Thymus (tissue), 11 donors: ENCODE measurements at regions not wholly inside any gene's neighbourhood (a gene's known extent, or its start where the extent isn't known, plus 50 kb on each side); places are given as distances from the start of the nearest gene placed in this dataset.
"Not testable (repeated sequence)": the region's sequence is repeated elsewhere in the genome, so short reads cannot be mapped to it uniquely, and the experiment has no call there.

Source experiments
- DNase-seq, 9 donors: peaks; one replicate each; pipeline ENCODE4 v3.0.0-alpha.2; 2013; ENCODE audit warnings: low spot score in 9 of 9, low read depth in 6 of 9, missing footprints in 1 of 9
- H3K27ac ChIP-seq, 2 donors: one replicate each; pipeline ENCODE4 v1.5.1; 2013; ENCODE audit warnings: control low read depth in 1 of 2, low read depth in 1 of 2, low read length in 1 of 2, mild to moderate bottlenecking in 1 of 2, moderate library complexity in 1 of 2
- H3K27me3 ChIP-seq, 2 donors: one replicate each; pipeline ENCODE4 v1.5.1; 2013; ENCODE audit warnings: low read length in 1 of 2; ENCODE audit not compliant: control insufficient read depth in 2 of 2, insufficient read depth in 1 of 2
- H3K36me3 ChIP-seq, 2 donors: one replicate each; pipeline ENCODE4 v1.5.1; 2013; ENCODE audit warnings: low read length in 1 of 2, mild to moderate bottlenecking in 1 of 2, moderate library complexity in 1 of 2; ENCODE audit not compliant: control insufficient read depth in 2 of 2, insufficient read depth in 2 of 2
- H3K4me1 ChIP-seq, 2 donors: one replicate each; pipeline ENCODE4 v1.5.1; 2013; ENCODE audit warnings: low read length in 2 of 2; ENCODE audit not compliant: control insufficient read depth in 2 of 2, insufficient read depth in 2 of 2
- H3K4me3 ChIP-seq, 2 donors: one replicate each; pipeline ENCODE4 v1.5.1; 2013; ENCODE audit warnings: low read length in 2 of 2, control low read depth in 1 of 2, mild to moderate bottlenecking in 1 of 2
- H3K9me3 ChIP-seq, 2 donors: one replicate each; pipeline ENCODE4 v1.5.1; 2013; ENCODE audit warnings: low read length in 1 of 2, mild to moderate bottlenecking in 1 of 2; ENCODE audit not compliant: control insufficient read depth in 2 of 2, insufficient read depth in 1 of 2
- WGBS: extraction: QIAGEN DNeasy Blood & Tissue Kit; methylation state at CpG from one replicate; pipeline ENCODE4 v1.1.7; 2013; 5-methylcytosine and 5-hydroxymethylcytosine counted together
- donor health status: healthy.

DNA sequence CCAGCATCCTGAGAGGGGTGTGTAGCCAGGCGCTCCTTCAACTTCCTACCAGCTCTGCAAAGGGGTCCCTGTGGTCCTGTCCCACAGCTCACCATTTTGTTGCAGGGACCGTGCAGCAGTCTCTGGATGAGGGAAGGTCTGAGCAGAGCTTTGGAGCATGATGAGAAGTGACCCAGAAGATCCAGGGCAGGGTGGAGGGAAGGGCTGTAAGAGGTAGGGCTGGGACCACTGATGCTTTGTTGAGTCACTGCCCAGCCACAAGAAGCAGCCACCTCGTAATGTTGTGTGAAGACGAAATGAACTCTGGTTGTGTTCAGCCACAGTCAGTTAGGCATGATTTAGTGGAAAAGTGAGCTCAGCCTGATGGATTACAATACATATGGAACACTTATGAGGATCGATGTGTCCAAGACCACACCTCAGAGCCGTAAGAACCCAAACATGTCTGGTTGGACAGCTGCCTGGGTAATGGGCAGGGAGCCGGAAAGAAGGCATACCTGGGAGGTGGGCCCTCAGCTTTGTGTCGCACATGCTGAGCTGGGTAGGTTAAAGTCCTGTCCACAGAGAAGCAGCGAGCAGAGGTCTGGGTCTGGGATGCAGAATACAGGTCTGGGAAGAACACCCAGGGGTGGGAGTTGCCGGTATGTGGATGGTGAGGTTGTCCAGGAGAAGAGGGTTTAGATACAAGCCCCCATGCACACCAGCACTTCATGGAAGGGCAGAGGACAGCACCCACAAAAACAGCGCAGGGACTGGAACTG, 250.1 kb downstream of the GADD45G start:
- Histone ChIP-seq H3K27me3 (peaks cover 0 to 5% of the 10 kb centered on the region in 2 donors), H3K36me3 (no peaks in the 10 kb centered on the region), H3K4me1 (no peaks in the 10 kb centered on the region), H3K4me3 (no peak overlapping the region), H3K9me3 (no peaks in the 10 kb centered on the region), H3K27ac (no peak overlapping the region)
- WGBS, result 97% methylated on average over 11 of the region's 11 CpGs
- no peak for DNase-seq

GRCh38 chr9:89856296-89856695, 251.5 kb downstream of the GADD45G start:
- DNase-seq, H3K27ac ChIP-seq, H3K4me3 ChIP-seq, H3K9me3 ChIP-seq, H3K36me3 ChIP-seq, H3K27me3 ChIP-seq, H3K4me1 ChIP-seq: not testable (repeated sequence)
- 96% methylated on average over 5 of the region's 5 CpGs for WGBS

GRCh38 chr9:89856950-89857349, 252.1 kb downstream of the GADD45G start:
- not testable (repeated sequence) for H3K36me3 ChIP-seq, DNase-seq, H3K9me3 ChIP-seq, H3K4me3 ChIP-seq, H3K27ac ChIP-seq, H3K4me1 ChIP-seq, H3K27me3 ChIP-seq

DNA sequence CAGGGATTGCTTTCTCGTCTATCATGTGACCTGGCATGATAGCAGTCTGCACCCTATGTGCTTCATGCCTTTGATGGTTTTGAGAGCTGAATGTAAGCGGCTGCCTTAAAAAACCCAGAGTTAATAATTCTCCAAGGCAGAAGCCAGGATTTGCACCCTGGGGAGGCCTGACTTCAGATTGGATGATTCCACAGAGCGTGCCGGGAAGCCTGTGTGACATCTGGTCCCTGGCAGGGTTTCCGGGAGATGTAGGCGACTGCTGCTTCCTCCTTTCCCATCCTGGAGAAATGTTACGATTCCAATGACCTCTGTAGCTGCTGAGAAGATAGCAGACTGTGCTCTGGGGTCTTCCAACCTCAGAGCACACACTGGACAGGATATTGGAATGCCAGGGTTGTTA, 255.0 kb downstream of the GADD45G start:
- H3K4me1 ChIP-seq, DNase-seq, H3K36me3 ChIP-seq, H3K27ac ChIP-seq, H3K27me3 ChIP-seq, H3K9me3 ChIP-seq, H3K4me3 ChIP-seq: not testable (repeated sequence)
- WGBS, result 94% methylated on average over 7 of the region's 7 CpGs

GRCh38 chr9:89861371-89861770, 256.6 kb downstream of the GADD45G start:
- DNase-seq, H3K27ac ChIP-seq: not testable (repeated sequence)
- 89% methylated on average over 5 of the region's 5 CpGs for WGBS

GRCh38 chr9:89862316-89862715, 257.5 kb downstream of the GADD45G start:
- Histone ChIP-seq H3K9me3 (no peaks in the 10 kb centered on the region), H3K4me3 (no peak overlapping the region), H3K4me1 (no peaks in the 10 kb centered on the region), H3K36me3 (no peaks in the 10 kb centered on the region), H3K27ac (no peak overlapping the region), H3K27me3 (peaks cover 0 to 3% of the 10 kb centered on the region in 2 donors)
- no peak for DNase-seq
- WGBS, result 66% methylated on average over 4 of the region's 4 CpGs

More at GRCh38 chr9:89861371-89861770, 256.6 kb downstream of the GADD45G start:
- not testable (repeated sequence) for H3K4me3 ChIP-seq, H3K36me3 ChIP-seq, H3K27me3 ChIP-seq, H3K4me1 ChIP-seq, H3K9me3 ChIP-seq

- Histone ChIP-seq H3K27me3 (peaks cover 0 to 3% of the 10 kb centered on the region in 2 donors), H3K9me3 (no peaks in the 10 kb centered on the region), H3K4me1 (no peaks in the 10 kb centered on the region), H3K27ac (no peak overlapping the region), H3K36me3 (no peaks in the 10 kb centered on the region), H3K4me3 (no peak overlapping the region)
- DNase-seq, result no peak
- WGBS, result 75% methylated on average over 8 of the region's 8 CpGs
Measured at GRCh38 chr9:89863141-89863540, 258.3 kb downstream of the GADD45G start.

DNA sequence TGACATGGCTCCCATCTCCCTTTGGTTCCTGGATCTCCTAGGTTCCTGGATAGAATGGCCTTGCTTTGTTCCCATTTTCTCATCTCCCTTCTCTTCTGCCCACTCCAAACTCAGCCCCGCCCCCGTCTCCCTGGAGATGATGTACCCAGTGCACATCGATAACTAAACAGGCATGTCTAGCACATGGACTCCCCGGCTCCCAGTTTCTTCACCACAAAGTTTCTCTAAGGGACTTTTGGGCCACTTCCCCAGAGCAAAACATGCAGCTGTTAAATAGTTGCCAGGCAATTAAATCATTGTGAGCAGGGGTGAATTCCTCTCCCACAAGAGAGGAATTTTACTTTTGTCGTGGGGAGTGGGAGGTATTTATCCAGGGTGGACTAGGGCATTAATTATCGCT, 259.0 kb downstream of the GADD45G start:
- Histone ChIP-seq H3K27ac (no peak overlapping the region), H3K36me3 (no peaks in the 10 kb centered on the region), H3K9me3 (no peaks in the 10 kb centered on the region), H3K4me1 (no peaks in the 10 kb centered on the region), H3K4me3 (no peak overlapping the region), H3K27me3 (peaks cover 0 to 3% of the 10 kb centered on the region in 2 donors)
- DNase-seq, result no peak
- 95% methylated on average over 6 of the region's 6 CpGs for WGBS

DNA sequence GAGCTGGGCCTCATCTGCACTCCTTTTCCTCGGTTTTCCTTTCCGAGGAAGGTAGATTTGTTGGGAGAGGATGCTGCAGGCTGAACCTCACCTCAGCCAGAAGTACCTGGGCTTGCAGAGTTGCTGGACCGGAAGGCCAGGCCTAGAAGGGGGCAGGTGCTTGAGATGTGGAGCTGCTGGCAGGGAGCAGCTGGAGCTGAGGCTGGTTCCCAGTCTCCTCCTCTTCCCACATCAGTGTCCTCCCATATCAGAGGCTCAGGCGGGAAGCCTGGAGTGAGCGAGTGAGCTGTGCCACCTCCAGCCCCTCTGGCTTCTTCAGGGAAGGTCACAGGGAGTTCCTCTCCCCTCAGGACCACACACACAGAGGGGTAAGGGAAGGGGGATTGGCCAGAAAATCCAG, 259.4 kb downstream of the GADD45G start:
- WGBS, result 99% methylated on average over 5 of the region's 5 CpGs
- no peak overlapping the region for H3K27ac ChIP-seq
- H3K9me3 ChIP-seq, result no peaks in the 10 kb centered on the region
- H3K4me1 ChIP-seq, result no peaks in the 10 kb centered on the region
- no peaks in the 10 kb centered on the region for H3K36me3 ChIP-seq
- DNase-seq, result no peak
- H3K4me3 ChIP-seq, result no peak overlapping the region
- peaks cover 0 to 3% of the 10 kb centered on the region in 2 donors for H3K27me3 ChIP-seq
